ENCODE measurements at regions not wholly inside any gene's neighbourhood (a gene's known extent, or its start where the extent isn't known, plus 50 kb on each side); places are given as distances from the start of the nearest gene placed in this dataset.

DNA sequence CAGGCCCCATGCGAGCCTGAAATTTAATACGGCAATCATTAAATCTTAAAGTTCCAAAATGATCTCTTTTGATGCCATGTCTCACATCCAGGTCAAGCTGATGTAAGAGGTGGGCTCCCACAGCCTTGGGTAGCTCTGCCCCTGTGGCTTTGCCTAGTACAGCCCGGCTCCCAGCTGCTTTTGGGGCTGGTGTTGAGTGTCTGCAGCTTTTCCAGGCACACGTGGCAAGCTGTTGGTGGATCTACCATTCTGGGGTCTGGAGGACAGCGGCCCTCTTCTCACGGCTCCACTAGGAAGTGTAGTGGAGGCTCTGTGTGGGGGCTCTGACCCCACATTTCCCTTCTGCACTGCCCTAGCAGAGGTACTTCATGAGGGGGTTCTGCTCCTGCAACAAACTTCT lies 588.9 kb downstream of the CENPC start:
- Histone ChIP-seq H3K4me2 (no peak overlapping the region), H3K4me1 (ENCODE audit: control insufficient read depth in 1 of 2, insufficient read depth in 2 of 2, low read depth in 1 of 2, low read length in 1 of 2) (no peaks in the 10 kb centered on the region), H3K27ac (ENCODE audit: low read depth in 2 of 2, low read length in 1 of 2) (no peak overlapping the region), H3K9me2 (no peaks in the 10 kb centered on the region), H3K27me3 (ENCODE audit: insufficient read depth) (no peaks in the 10 kb centered on the region; the same call in 1 of the 2 replicates), H2AFZ (ENCODE audit: low read depth) (no peak overlapping the region), H3K36me3 (replicated peaks in 1 of 2; ENCODE audit: control insufficient read depth in 1 of 2, insufficient read depth in 2 of 2, low read length in 1 of 2) (no peaks in the 10 kb centered on the region), H3K9me3 (no peaks in the 10 kb centered on the region), H3F3A (replicated peaks; ENCODE audit: insufficient read depth) (no peaks in the 10 kb centered on the region), H3K4me3 (ENCODE audit: low read depth in 2 of 2, low read length in 1 of 2) (no peak overlapping the region), H3K79me2 (ENCODE audit: insufficient read depth) (no peaks in the 10 kb centered on the region), H4K20me1 (ENCODE audit: insufficient read depth) (no peaks in the 10 kb centered on the region), H3K9ac (no peak overlapping the region)
- no peak for DNase-seq
- 29% methylated on average over 5 of the region's 6 CpGs for WGBS (ENCODE audit: low lambda C conversion rate)
- CTCF ChIA-PET = no interaction called here
- POLR2A ChIA-PET = no interaction called here
- TF ChIP-seq RFX5 (IDR thresholded peaks at IDR 0.05; ENCODE audit: low read length) = no peak
- TF ChIP-seq, protein P1, sequence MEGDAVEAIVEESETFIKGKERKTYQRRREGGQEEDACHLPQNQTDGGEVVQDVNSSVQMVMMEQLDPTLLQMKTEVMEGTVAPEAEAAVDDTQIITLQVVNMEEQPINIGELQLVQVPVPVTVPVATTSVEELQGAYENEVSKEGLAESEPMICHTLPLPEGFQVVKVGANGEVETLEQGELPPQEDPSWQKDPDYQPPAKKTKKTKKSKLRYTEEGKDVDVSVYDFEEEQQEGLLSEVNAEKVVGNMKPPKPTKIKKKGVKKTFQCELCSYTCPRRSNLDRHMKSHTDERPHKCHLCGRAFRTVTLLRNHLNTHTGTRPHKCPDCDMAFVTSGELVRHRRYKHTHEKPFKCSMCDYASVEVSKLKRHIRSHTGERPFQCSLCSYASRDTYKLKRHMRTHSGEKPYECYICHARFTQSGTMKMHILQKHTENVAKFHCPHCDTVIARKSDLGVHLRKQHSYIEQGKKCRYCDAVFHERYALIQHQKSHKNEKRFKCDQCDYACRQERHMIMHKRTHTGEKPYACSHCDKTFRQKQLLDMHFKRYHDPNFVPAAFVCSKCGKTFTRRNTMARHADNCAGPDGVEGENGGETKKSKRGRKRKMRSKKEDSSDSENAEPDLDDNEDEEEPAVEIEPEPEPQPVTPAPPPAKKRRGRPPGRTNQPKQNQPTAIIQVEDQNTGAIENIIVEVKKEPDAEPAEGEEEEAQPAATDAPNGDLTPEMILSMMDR (IDR thresholded peaks at IDR 0.05) = no peak
- TF ChIP-seq, protein P2, sequence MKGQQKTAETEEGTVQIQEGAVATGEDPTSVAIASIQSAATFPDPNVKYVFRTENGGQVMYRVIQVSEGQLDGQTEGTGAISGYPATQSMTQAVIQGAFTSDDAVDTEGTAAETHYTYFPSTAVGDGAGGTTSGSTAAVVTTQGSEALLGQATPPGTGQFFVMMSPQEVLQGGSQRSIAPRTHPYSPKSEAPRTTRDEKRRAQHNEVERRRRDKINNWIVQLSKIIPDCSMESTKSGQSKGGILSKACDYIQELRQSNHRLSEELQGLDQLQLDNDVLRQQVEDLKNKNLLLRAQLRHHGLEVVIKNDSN (IDR thresholded peaks at IDR 0.05; ENCODE audit: borderline replicate concordance, low read depth) = no peak
- TF ChIP-seq TAF1 (IDR thresholded peaks at IDR 0.05; ENCODE audit: borderline replicate concordance, low read depth, low read length) = no peak
- TF ChIP-seq GATA2 (CRISPR knock-in tag; IDR thresholded peaks at IDR 0.05) = no peak
- no peak for TF ChIP-seq NRF1 (IDR thresholded peaks at IDR 0.05; ENCODE audit: low read depth, low read length)
- TF ChIP-seq MAX (IDR thresholded peaks at IDR 0.05; ENCODE audit: low read depth) = no peak
- TF ChIP-seq CHD2 (IDR thresholded peaks at IDR 0.05; ENCODE audit: low read length, partially characterized antibody) = no peak
- TF ChIP-seq MXI1 (IDR thresholded peaks at IDR 0.05; ENCODE audit: low read depth, low read length) = no peak
- TF ChIP-seq, protein P3, sequence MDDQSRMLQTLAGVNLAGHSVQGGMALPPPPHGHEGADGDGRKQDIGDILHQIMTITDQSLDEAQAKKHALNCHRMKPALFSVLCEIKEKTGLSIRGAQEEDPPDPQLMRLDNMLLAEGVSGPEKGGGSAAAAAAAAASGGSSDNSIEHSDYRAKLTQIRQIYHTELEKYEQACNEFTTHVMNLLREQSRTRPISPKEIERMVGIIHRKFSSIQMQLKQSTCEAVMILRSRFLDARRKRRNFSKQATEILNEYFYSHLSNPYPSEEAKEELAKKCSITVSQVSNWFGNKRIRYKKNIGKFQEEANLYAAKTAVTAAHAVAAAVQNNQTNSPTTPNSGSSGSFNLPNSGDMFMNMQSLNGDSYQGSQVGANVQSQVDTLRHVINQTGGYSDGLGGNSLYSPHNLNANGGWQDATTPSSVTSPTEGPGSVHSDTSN (IDR thresholded peaks at IDR 0.05) = no peak
- no peak for TF ChIP-seq TEAD4 (IDR thresholded peaks at IDR 0.05; ENCODE audit: borderline replicate concordance, insufficient read depth)
- no peak for TF ChIP-seq USF2 (IDR thresholded peaks at IDR 0.05; ENCODE audit: borderline replicate concordance, low read depth, low read length)
- TF ChIP-seq EP300 (IDR thresholded peaks at IDR 0.05; ENCODE audit: borderline replicate concordance in 1 of 2, low read depth in 1 of 2, low read length in 1 of 2) = no peak
- TF ChIP-seq RXRA (IDR thresholded peaks at IDR 0.05; ENCODE audit: borderline replicate concordance, low read depth) = no peak
- TF ChIP-seq ELF1 (IDR thresholded peaks at IDR 0.05) = no peak
- TF ChIP-seq RAD21 (IDR thresholded peaks at IDR 0.05; ENCODE audit: low read length) = no peak
- no peak for TF ChIP-seq JUND (IDR thresholded peaks at IDR 0.05)

All from SK-N-SH (cell line).